ENCODE measurements at regions not wholly inside any gene's neighbourhood (a gene's known extent, or its start where the extent isn't known, plus 50 kb on each side); places are given as distances from the start of the nearest gene placed in this dataset.

GRCh38 chr18:10313016-10313342 is 141.5 kb upstream of the APCDD1 start:
- no peaks in the 10 kb centered on the region for H3K36me3 ChIP-seq (ENCODE audit: control insufficient read depth in 2 of 3, insufficient read depth in 3 of 3, low read length in 3 of 3)
- Mint-ChIP-seq H3K4me1 (no peaks in the 10 kb centered on the region), H3K27ac (no peak overlapping the region), H3K9me3 (peaks cover 0 to 4% (median 0%) of the 10 kb centered on the region in 11 donors), H3K4me3 (no peak overlapping the region), H3K27me3 (peaks cover 0 to 12% (median 7%) of the 10 kb centered on the region in 5 donors), H3K36me3 (no peaks in the 10 kb centered on the region)
- no peak overlapping the region for H3K4me3 ChIP-seq (ENCODE audit: low read length)
- ATAC-seq (no peak), DNase-seq (no peak)
- H3K9me3 ChIP-seq (ENCODE audit: control insufficient read depth in 2 of 3, low read length in 3 of 3), result no peaks in the 10 kb centered on the region
- intact Hi-C loops (cut with micrococcal nuclease), result no loop called here
- H3K27ac ChIP-seq (ENCODE audit: low read depth, low read length), result no peak overlapping the region
- H3K4me1 ChIP-seq (ENCODE audit: control insufficient read depth in 2 of 2, insufficient read depth in 2 of 2, low read length in 2 of 2), result no peaks in the 10 kb centered on the region
- ChIA-PET CTCF (no interaction called here), POLR2A (no interaction called here)
- no peaks in the 10 kb centered on the region for H3K27me3 ChIP-seq (ENCODE audit: control insufficient read depth in 2 of 2, insufficient read depth in 2 of 2, low read length in 2 of 2)

- Histone ChIP-seq H3K4me3 (ENCODE audit: low read length) (no peak overlapping the region), H3K9me3 (ENCODE audit: control insufficient read depth in 2 of 3, low read length in 3 of 3) (no peaks in the 10 kb centered on the region), H3K27ac (ENCODE audit: low read depth, low read length) (no peak overlapping the region), H3K36me3 (ENCODE audit: control insufficient read depth in 2 of 3, insufficient read depth in 3 of 3, low read length in 3 of 3) (no peaks in the 10 kb centered on the region), H3K4me1 (ENCODE audit: control insufficient read depth in 2 of 2, insufficient read depth in 2 of 2, low read length in 2 of 2) (no peaks in the 10 kb centered on the region), H3K27me3 (ENCODE audit: control insufficient read depth in 2 of 2, insufficient read depth in 2 of 2, low read length in 2 of 2) (no peaks in the 10 kb centered on the region)
- DNase-seq, result no peak
- Mint-ChIP-seq H3K27ac (no peak overlapping the region), H3K36me3 (no peaks in the 10 kb centered on the region), H3K9me3 (peaks cover 0 to 4% (median 0%) of the 10 kb centered on the region in 11 donors), H3K27me3 (peaks cover 0 to 12% (median 7%) of the 10 kb centered on the region in 5 donors), H3K4me1 (no peaks in the 10 kb centered on the region), H3K4me3 (no peak overlapping the region)
- ChIA-PET POLR2A (no interaction called here), CTCF (no interaction called here)
- intact Hi-C loops (cut with micrococcal nuclease), result no loop called here
- ATAC-seq, result no peak
Observed at GRCh38 chr18:10314066-10314465, 140.4 kb upstream of the APCDD1 start.

- ATAC-seq, result peak; percentile 14
- H3K4me1 ChIP-seq (ENCODE audit: control insufficient read depth in 2 of 2, insufficient read depth in 2 of 2, low read length in 2 of 2), result no peaks in the 10 kb centered on the region
- POLR2A ChIA-PET, result no interaction called here
- intact Hi-C loops (cut with micrococcal nuclease), result no loop called here
- H3K27ac ChIP-seq (ENCODE audit: low read depth, low read length), result no peak overlapping the region
- DNase-seq, result no peak
- Mint-ChIP-seq H3K4me3 (no peak overlapping the region), H3K4me1 (peaks cover 0 to 5% (median 0%) of the 10 kb centered on the region in 7 donors), H3K36me3 (no peaks in the 10 kb centered on the region), H3K27me3 (peaks cover 0 to 9% (median 0%) of the 10 kb centered on the region in 5 donors), H3K9me3 (peaks cover 0 to 8% (median 0%) of the 10 kb centered on the region in 11 donors), H3K27ac (no peak overlapping the region)
- no peaks in the 10 kb centered on the region for H3K27me3 ChIP-seq (ENCODE audit: control insufficient read depth in 2 of 2, insufficient read depth in 2 of 2, low read length in 2 of 2)
- CTCF ChIA-PET, result no interaction called here
- H3K36me3 ChIP-seq (ENCODE audit: control insufficient read depth in 2 of 3, insufficient read depth in 3 of 3, low read length in 3 of 3), result no peaks in the 10 kb centered on the region
- H3K9me3 ChIP-seq (ENCODE audit: control insufficient read depth in 2 of 3, low read length in 3 of 3), result no peaks in the 10 kb centered on the region
- no peak overlapping the region for H3K4me3 ChIP-seq (ENCODE audit: low read length)
Observed at GRCh38 chr18:10315522-10315921, 138.9 kb upstream of the APCDD1 start.

GRCh38 chr18:10316778-10317177 is 137.7 kb upstream of the APCDD1 start:
- no peaks in the 10 kb centered on the region for H3K36me3 Mint-ChIP-seq
- Histone ChIP-seq H3K9me3 (ENCODE audit: control insufficient read depth in 2 of 3, low read length in 3 of 3) (no peaks in the 10 kb centered on the region), H3K36me3 (ENCODE audit: control insufficient read depth in 2 of 3, insufficient read depth in 3 of 3, low read length in 3 of 3) (no peaks in the 10 kb centered on the region), H3K4me1 (ENCODE audit: control insufficient read depth in 2 of 2, insufficient read depth in 2 of 2, low read length in 2 of 2) (no peaks in the 10 kb centered on the region), H3K27me3 (ENCODE audit: control insufficient read depth in 2 of 2, insufficient read depth in 2 of 2, low read length in 2 of 2) (no peaks in the 10 kb centered on the region), H3K4me3 (ENCODE audit: low read length) (no peak overlapping the region), H3K27ac (ENCODE audit: low read depth, low read length) (no peak overlapping the region)
- H3K27ac Mint-ChIP-seq, result no peak overlapping the region
- ATAC-seq, result no peak
- H3K27me3 Mint-ChIP-seq, result peaks cover 0 to 6% (median 0%) of the 10 kb centered on the region in 5 donors
- H3K4me1 Mint-ChIP-seq, result peaks cover 0 to 5% (median 0%) of the 10 kb centered on the region in 7 donors
- intact Hi-C loops (cut with micrococcal nuclease), result no loop called here
- no peak for DNase-seq
- ChIA-PET CTCF (no interaction called here), POLR2A (no interaction called here)
- peaks cover 0 to 8% (median 0%) of the 10 kb centered on the region in 11 donors for H3K9me3 Mint-ChIP-seq
- no peak overlapping the region for H3K4me3 Mint-ChIP-seq

- Histone ChIP-seq H3K27me3 (ENCODE audit: control insufficient read depth in 2 of 2, insufficient read depth in 2 of 2, low read length in 2 of 2) (no peaks in the 10 kb centered on the region), H3K9me3 (ENCODE audit: control insufficient read depth in 2 of 3, low read length in 3 of 3) (no peaks in the 10 kb centered on the region), H3K4me1 (ENCODE audit: control insufficient read depth in 2 of 2, insufficient read depth in 2 of 2, low read length in 2 of 2) (no peaks in the 10 kb centered on the region), H3K4me3 (ENCODE audit: low read length) (no peak overlapping the region), H3K27ac (ENCODE audit: low read depth, low read length) (no peak overlapping the region), H3K36me3 (ENCODE audit: control insufficient read depth in 2 of 3, insufficient read depth in 3 of 3, low read length in 3 of 3) (no peaks in the 10 kb centered on the region)
- intact Hi-C loops (cut with micrococcal nuclease), result no loop called here
- Mint-ChIP-seq H3K27ac (no peak overlapping the region), H3K9me3 (peaks cover 0 to 4% (median 0%) of the 10 kb centered on the region in 11 donors), H3K27me3 (peaks cover 0 to 5% (median 2%) of the 10 kb centered on the region in 5 donors), H3K36me3 (no peaks in the 10 kb centered on the region), H3K4me3 (no peak overlapping the region), H3K4me1 (peaks cover 0 to 5% (median 0%) of the 10 kb centered on the region in 7 donors)
- ChIA-PET POLR2A (no interaction called here), CTCF (no interaction called here)
- ATAC-seq, result no peak
- no peak for DNase-seq
Observed at GRCh38 chr18:10317864-10318690, 136.4 kb upstream of the APCDD1 start.

GRCh38 chr18:10318691-10318970 is 135.8 kb upstream of the APCDD1 start:
- intact Hi-C loops (cut with micrococcal nuclease), result no loop called here
- H3K9me3 ChIP-seq (ENCODE audit: control insufficient read depth in 2 of 3, low read length in 3 of 3), result no peaks in the 10 kb centered on the region
- Mint-ChIP-seq H3K9me3 (peaks cover 0 to 4% (median 0%) of the 10 kb centered on the region in 11 donors), H3K27ac (no peak overlapping the region), H3K36me3 (no peaks in the 10 kb centered on the region), H3K4me1 (peaks cover 0 to 5% (median 0%) of the 10 kb centered on the region in 7 donors), H3K4me3 (no peak overlapping the region), H3K27me3 (peaks cover 0 to 6% (median 2%) of the 10 kb centered on the region in 5 donors)
- ChIA-PET CTCF (no interaction called here), POLR2A (no interaction called here)
- no peak overlapping the region for H3K4me3 ChIP-seq (ENCODE audit: low read length)
- H3K27me3 ChIP-seq (ENCODE audit: control insufficient read depth in 2 of 2, insufficient read depth in 2 of 2, low read length in 2 of 2), result no peaks in the 10 kb centered on the region
- no peak for ATAC-seq
- DNase-seq, result no peak
- no peaks in the 10 kb centered on the region for H3K4me1 ChIP-seq (ENCODE audit: control insufficient read depth in 2 of 2, insufficient read depth in 2 of 2, low read length in 2 of 2)
- H3K36me3 ChIP-seq (ENCODE audit: control insufficient read depth in 2 of 3, insufficient read depth in 3 of 3, low read length in 3 of 3), result no peaks in the 10 kb centered on the region
- no peak overlapping the region for H3K27ac ChIP-seq (ENCODE audit: low read depth, low read length)

- ATAC-seq, result no peak
- DNase-seq, result no peak
- peaks cover 0 to 5% (median 0%) of the 10 kb centered on the region in 7 donors for H3K4me1 Mint-ChIP-seq
- Histone ChIP-seq H3K27me3 (ENCODE audit: control insufficient read depth in 2 of 2, insufficient read depth in 2 of 2, low read length in 2 of 2) (no peaks in the 10 kb centered on the region), H3K9me3 (ENCODE audit: control insufficient read depth in 2 of 3, low read length in 3 of 3) (no peaks in the 10 kb centered on the region), H3K4me1 (ENCODE audit: control insufficient read depth in 2 of 2, insufficient read depth in 2 of 2, low read length in 2 of 2) (no peaks in the 10 kb centered on the region), H3K27ac (ENCODE audit: low read depth, low read length) (no peak overlapping the region), H3K4me3 (ENCODE audit: low read length) (no peak overlapping the region), H3K36me3 (ENCODE audit: control insufficient read depth in 2 of 3, insufficient read depth in 3 of 3, low read length in 3 of 3) (no peaks in the 10 kb centered on the region)
- no peak overlapping the region for H3K27ac Mint-ChIP-seq
- POLR2A ChIA-PET, result no interaction called here
- H3K27me3 Mint-ChIP-seq, result peaks cover 0 to 6% (median 2%) of the 10 kb centered on the region in 5 donors
- no peak overlapping the region for H3K4me3 Mint-ChIP-seq
- CTCF ChIA-PET, result no interaction called here
- peaks cover 0 to 4% (median 0%) of the 10 kb centered on the region in 11 donors for H3K9me3 Mint-ChIP-seq
- intact Hi-C loops (cut with micrococcal nuclease), result no loop called here
- H3K36me3 Mint-ChIP-seq, result no peaks in the 10 kb centered on the region
Observed at GRCh38 chr18:10319026-10319425, 135.4 kb upstream of the APCDD1 start.

Data from naive thymus-derived CD4-positive, alpha-beta T cell (primary cell).